IMR-90 (cell line): ENCODE measurements at regions not wholly inside any gene's neighbourhood (a gene's known extent, or its start where the extent isn't known, plus 50 kb on each side); places are given as distances from the start of the nearest gene placed in this dataset.
"Not testable (repeated sequence)": the region's sequence is repeated elsewhere in the genome, so short reads cannot be mapped to it uniquely, and the experiment has no call there.

Experiments used
- BHLHE40 ChIP-seq: fragments of 150-350 bp; IDR thresholded peaks from 2 replicates; pipeline ENCODE4 v1.6.1; 2016; ENCODE audit warnings: mild to moderate bottlenecking, low read depth, low read length
- CTCF ChIP-seq: conservative IDR thresholded peaks from 2 replicates; pipeline ENCODE4 v1.5.1; 2012; ENCODE audit warnings: mild to moderate bottlenecking, low read depth, low read length, improper control_type of control experiment
- ELK1 ChIP-seq: fragments of 150-350 bp; IDR thresholded peaks from 2 replicates; pipeline ENCODE4 v1.6.1; 2016; ENCODE audit warnings: low read depth, mild to moderate bottlenecking, low read length, moderate library complexity, borderline replicate concordance
- MAFK ChIP-seq: IDR thresholded peaks from 2 replicates; pipeline ENCODE4 v1.6.1; 2012; ENCODE audit warnings: low read depth, low read length, improper control_type of control experiment
- MXI1 ChIP-seq: IDR thresholded peaks from 2 replicates; pipeline ENCODE4 v1.6.1; 2012; ENCODE audit warnings: low read depth, mild to moderate bottlenecking, low read length, moderate library complexity, borderline replicate concordance
- NFE2L2 ChIP-seq: fragments of 150-350 bp; IDR thresholded peaks from 2 replicates; pipeline ENCODE4 v1.6.1; 2016; ENCODE audit warnings: low read depth, mild to moderate bottlenecking, low read length
- POLR2A ChIP-seq: IDR thresholded peaks from 2 replicates; pipeline ENCODE4 v1.6.1; 2012; ENCODE audit warnings: mild to moderate bottlenecking, low read depth, low read length
- RAD21 ChIP-seq: IDR thresholded peaks from 2 replicates; pipeline ENCODE4 v1.6.1; 2012; ENCODE audit warnings: low read length, improper control_type of control experiment
- RCOR1 ChIP-seq: IDR thresholded peaks from 2 replicates; pipeline ENCODE4 v1.6.1; 2012; ENCODE audit warnings: mild to moderate bottlenecking, low read length, improper control_type of control experiment; ENCODE audit not compliant: insufficient replicate concordance
- SMC3 ChIP-seq: fragments of 150-350 bp; IDR thresholded peaks from 2 replicates; pipeline ENCODE4 v1.6.1; 2016; ENCODE audit warnings: low read depth, mild to moderate bottlenecking, antibody characterized with exemption, low read length, moderate library complexity
- USF2 ChIP-seq: fragments of 150-350 bp; IDR thresholded peaks from 2 replicates; pipeline ENCODE4 v1.6.1; 2017; ENCODE audit warnings: mild to moderate bottlenecking, antibody characterized with exemption, low read length, low read depth

DNA sequence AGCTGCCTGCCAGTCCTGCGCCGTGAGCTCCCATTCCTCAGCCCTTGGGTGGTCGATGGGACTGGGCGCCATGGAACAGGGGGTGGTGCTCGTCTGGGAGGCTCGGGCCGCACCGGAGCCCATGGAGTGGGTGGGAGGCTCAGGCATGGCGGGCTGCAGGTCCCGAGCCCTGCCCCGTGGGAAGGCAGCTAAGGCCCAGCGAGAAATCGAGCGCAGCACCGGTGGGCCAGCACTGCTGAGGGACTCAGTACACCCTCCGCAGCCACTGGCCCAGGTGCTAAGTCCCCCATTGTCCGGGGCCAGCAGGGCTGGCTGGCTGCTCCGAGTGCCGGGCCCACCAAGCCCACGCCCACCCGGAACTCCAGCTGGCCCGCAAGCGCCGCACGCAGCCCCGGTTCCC lies 501.0 kb upstream of the BRINP1 start:
- TF ChIP-seq CTCF, RCOR1, MAFK, RAD21, POLR2A, USF2, BHLHE40, SMC3, ELK1, MXI1, NFE2L2: not testable (repeated sequence)
